IMR-90 (cell line): ENCODE measurements at regions not wholly inside any gene's neighbourhood (a gene's known extent, or its start where the extent isn't known, plus 50 kb on each side); places are given as distances from the start of the nearest gene placed in this dataset.

ENCODE experiments used
- ATAC-seq: fragments of 200-7000 bp; cut with Tn5 transposase; 2 replicates; pipeline ENCODE4 v1.9.1; 2020; ENCODE audit warnings: low read depth, mild to moderate bottlenecking, moderate library complexity
- BruUV-seq: library from RNA; stranded (reverse); fragments of 400-500 nt; replicated peaks from 2 replicates; lab custom pipeline; 2021; lab: Mats Ljungman, UMichigan
- CTCF ChIA-PET: fragments of 300-600 bp; formaldehyde crosslinking; extraction: SDS; loops from one replicate; lab custom pipeline; 2021; ENCODE audit warnings: antibody characterized with exemption; lab: Yijun Ruan, JAX
- POLR2A ChIA-PET: fragments of 300-600 bp; sonication (Branson Sonifier 250); formaldehyde crosslinking; loops from one replicate; lab custom pipeline; 2022; ENCODE audit warnings: antibody characterized with exemption; ENCODE audit not compliant: unreplicated experiment; lab: Charles Lee
- DNase-seq: peaks from one replicate; pipeline ENCODE4 v3.0.0; 2013
- H2AFZ ChIP-seq: replicated peaks from 2 replicates; pipeline ENCODE3; 2013; ENCODE audit warnings: low read length, mild to moderate bottlenecking; ENCODE audit not compliant: poor library complexity
- H2AK5ac ChIP-seq: 2 replicates; pipeline ENCODE4 v1.6.1; 2013; ENCODE audit warnings: low read depth, low read length, inconsistent platforms
- H2AK9ac ChIP-seq: replicated peaks from 2 replicates; pipeline ENCODE3; 2013; ENCODE audit warnings: mild to moderate bottlenecking, low read depth, low read length, moderate library complexity; ENCODE audit not compliant: poor library complexity
- H2BK120ac ChIP-seq: 2 replicates; pipeline ENCODE4 v1.6.1; 2013; ENCODE audit warnings: low read depth, low read length, inconsistent platforms
- H2BK15ac ChIP-seq: 3 replicates; pipeline ENCODE4 v1.6.1; 2013; ENCODE audit warnings: low read depth, low read length, inconsistent platforms
- H2BK20ac ChIP-seq: 2 replicates; pipeline ENCODE4 v1.6.1; 2013; ENCODE audit warnings: low read depth, mild to moderate bottlenecking, inconsistent platforms, low read length, moderate library complexity
- H2BK5ac ChIP-seq: 2 replicates; pipeline ENCODE4 v1.6.1; 2013; ENCODE audit warnings: mild to moderate bottlenecking, low read depth, low read length, inconsistent platforms; ENCODE audit not compliant: poor library complexity, severe bottlenecking
- H3K14ac ChIP-seq: replicated peaks from 2 replicates; pipeline ENCODE4 v1.6.1; 2013; ENCODE audit warnings: low read depth, low read length, inconsistent platforms
- H3K18ac ChIP-seq: 2 replicates; pipeline ENCODE4 v1.6.1; 2013; ENCODE audit warnings: low read depth, low read length, control low read depth
- H3K23ac ChIP-seq: 2 replicates; pipeline ENCODE4 v1.6.1; 2013; ENCODE audit warnings: low read depth, low read length, inconsistent platforms
- H3K27ac ChIP-seq: 2 replicates; pipeline ENCODE4 v1.5.1; 2013; ENCODE audit warnings: mild to moderate bottlenecking, control low read depth, low read length; ENCODE audit not compliant: insufficient read depth
- H3K27me3 ChIP-seq: 2 replicates; pipeline ENCODE4 v1.6.1; 2013; ENCODE audit warnings: low read length; ENCODE audit not compliant: control insufficient read depth, insufficient read depth
- H3K36me3 ChIP-seq: 2 replicates; pipeline ENCODE4 v1.6.1; 2013; ENCODE audit warnings: low read length, mixed read lengths; ENCODE audit not compliant: control insufficient read depth, insufficient read depth
- H3K4ac ChIP-seq: 2 replicates; pipeline ENCODE4 v1.6.1; 2013; ENCODE audit warnings: low read depth, low read length, inconsistent platforms
- H3K4me1 ChIP-seq: 2 replicates; pipeline ENCODE4 v1.6.1; 2013; ENCODE audit warnings: low read length, mixed read lengths; ENCODE audit not compliant: control insufficient read depth, insufficient read depth
- H3K4me2 ChIP-seq: 2 replicates; pipeline ENCODE4 v1.6.1; 2013; ENCODE audit warnings: low read depth, mild to moderate bottlenecking, control low read depth, low read length, moderate library complexity
- H3K4me3 ChIP-seq: 2 replicates; pipeline ENCODE4 v1.5.1; 2013; ENCODE audit warnings: low read depth, mild to moderate bottlenecking, control low read depth, low read length, moderate library complexity; ENCODE audit not compliant: insufficient read depth
- H3K56ac ChIP-seq: 2 replicates; pipeline ENCODE4 v1.6.1; 2013; ENCODE audit warnings: low read length, inconsistent platforms; ENCODE audit not compliant: insufficient read depth; ENCODE audit errors: extremely low read depth
- H3K79me1 ChIP-seq, 2 experiments: 2 replicates each; pipeline ENCODE4 v1.6.1; 2013; ENCODE audit warnings: low read length in 2 of 2, inconsistent platforms in 1 of 2, low read depth in 1 of 2
- H3K9ac ChIP-seq: 2 replicates; pipeline ENCODE4 v1.6.1; 2013; ENCODE audit warnings: low read depth, low read length, control low read depth
- H3K9me1 ChIP-seq: 2 replicates; pipeline ENCODE4 v1.6.1; 2013; ENCODE audit warnings: low read length, inconsistent platforms; ENCODE audit not compliant: insufficient read depth
- H3K9me3 ChIP-seq: 2 replicates; pipeline ENCODE4 v1.6.1; 2013; ENCODE audit warnings: low read length; ENCODE audit not compliant: control insufficient read depth, insufficient read depth
- H4K20me1 ChIP-seq: 2 replicates; pipeline ENCODE4 v1.6.1; 2013; ENCODE audit warnings: low read length, inconsistent platforms; ENCODE audit not compliant: insufficient read depth
- H4K5ac ChIP-seq: 2 replicates; pipeline ENCODE4 v1.6.1; 2013; ENCODE audit warnings: mild to moderate bottlenecking, low read depth, low read length, control low read depth
- H4K8ac ChIP-seq, 2 experiments: 2 replicates each; pipeline ENCODE4 v1.6.1; 2013; ENCODE audit warnings: low read depth in 2 of 2, low read length in 2 of 2, control low read depth in 1 of 2, inconsistent platforms in 1 of 2
- H4K91ac ChIP-seq: 2 replicates; pipeline ENCODE4 v1.6.1; 2013; ENCODE audit warnings: low read depth, low read length, inconsistent platforms; ENCODE audit not compliant: insufficient read depth
- BHLHE40 ChIP-seq: fragments of 150-350 bp; IDR thresholded peaks from 2 replicates; pipeline ENCODE4 v1.6.1; 2016; ENCODE audit warnings: mild to moderate bottlenecking, low read depth, low read length
- CEBPB ChIP-seq: IDR thresholded peaks from 2 replicates; pipeline ENCODE4 v1.6.1; 2012; ENCODE audit warnings: low read depth, low read length, improper control_type of control experiment
- CHD1 ChIP-seq: IDR thresholded peaks from 2 replicates; pipeline ENCODE4 v1.6.1; 2012; ENCODE audit warnings: low read depth, low read length, improper control_type of control experiment
- CTCF ChIP-seq: conservative IDR thresholded peaks from 2 replicates; pipeline ENCODE4 v1.5.1; 2012; ENCODE audit warnings: mild to moderate bottlenecking, low read depth, low read length, improper control_type of control experiment
- ELK1 ChIP-seq: fragments of 150-350 bp; IDR thresholded peaks from 2 replicates; pipeline ENCODE4 v1.6.1; 2016; ENCODE audit warnings: low read depth, mild to moderate bottlenecking, low read length, moderate library complexity, borderline replicate concordance
- FOS ChIP-seq: fragments of 150-350 bp; IDR thresholded peaks from 2 replicates; pipeline ENCODE4 v1.6.1; 2016; ENCODE audit warnings: low read depth, low read length
- MAZ ChIP-seq: IDR thresholded peaks from 2 replicates; pipeline ENCODE4 v1.6.1; 2012; ENCODE audit warnings: low read depth, mild to moderate bottlenecking, low read length, improper control_type of control experiment, moderate library complexity, borderline replicate concordance
- MXI1 ChIP-seq: IDR thresholded peaks from 2 replicates; pipeline ENCODE4 v1.6.1; 2012; ENCODE audit warnings: low read depth, mild to moderate bottlenecking, low read length, moderate library complexity, borderline replicate concordance
- WGBS, 2 experiments: methylation state at CpG; one replicate each; pipeline versions ENCODE4 v1.1.5 to v1.1.7; 2013; ENCODE audit warnings: missing lambda C conversion rate in 2 of 2; ENCODE audit not compliant: insufficient read length in 1 of 2; ENCODE audit errors: extremely low coverage in 2 of 2; 5-methylcytosine and 5-hydroxymethylcytosine counted together
- dilution Hi-C: fragments of 300-500 bp; cut with HindIII; formaldehyde crosslinking; loops from one replicate; pipeline ENCODE4 v1.14.3; 2018; ENCODE audit warnings: low sequenced_read_pairs; ENCODE audit not compliant: unreplicated experiment
- in situ Hi-C: fragments of 300-500 bp; cut with MboI; formaldehyde crosslinking; loops from 3 replicates; pipeline ENCODE4 v1.14.3; 2019; ENCODE audit warnings: low sequenced_read_pairs, inconsistent platforms, mixed read lengths
- intact Hi-C: fragments of 100-400 bp; cut with micrococcal nuclease; formaldehyde crosslinking; loops from 2 replicates; pipeline ENCODE4 v1.10.0; 2022

GRCh38 chrX:1932231-1932630 is 317.4 kb downstream of the ASMT start:
- H3K4me2 ChIP-seq: no peak overlapping the region
- ChIA-PET CTCF (no interaction called here), POLR2A (no interaction called here)
- BruUV-seq: no TSS peak
- no peak for TF ChIP-seq CTCF
- TF ChIP-seq CEBPB: no peak
- TF ChIP-seq MAZ: no peak
- TF ChIP-seq CHD1: no peak
- no peak for TF ChIP-seq ELK1
- no peak for TF ChIP-seq FOS
- TF ChIP-seq MXI1: no peak
- no peak for TF ChIP-seq BHLHE40
- DNase-seq (no peak), ATAC-seq (no peak)
- no peak overlapping the region for H3K27ac ChIP-seq
- no peak overlapping the region for H3K14ac ChIP-seq
- 0 out of 2 replicates have a peak, but pooled peaks cover 2% of the 10 kb centered on the region for H3K9me3 ChIP-seq
- H4K20me1 ChIP-seq: no peaks in the 10 kb centered on the region
- no peak overlapping the region for H2AFZ ChIP-seq
- H2BK120ac ChIP-seq: no peak overlapping the region
- H4K91ac ChIP-seq: no peak overlapping the region
- no peak overlapping the region for H3K18ac ChIP-seq
- H3K9ac ChIP-seq: no peak overlapping the region
- H3K4me1 ChIP-seq: no peaks in the 10 kb centered on the region
- dilution Hi-C loops (no loop called here), in situ Hi-C loops (no loop called here), intact Hi-C loops (no loop called here)
- no peak overlapping the region for H4K5ac ChIP-seq
- no peak overlapping the region for H2AK5ac ChIP-seq
- no peak overlapping the region for H3K56ac ChIP-seq
- H3K23ac ChIP-seq: no peak overlapping the region
- H3K4ac ChIP-seq: no peak overlapping the region
- WGBS, 2 experiments: no CpG with 5 or more reads among the region's 6 CpGs
- no peaks in the 10 kb centered on the region for H3K36me3 ChIP-seq
- H3K79me1 ChIP-seq: no peaks in the 10 kb centered on the region
- H4K8ac ChIP-seq: no peak overlapping the region
- H2BK5ac ChIP-seq: no peak overlapping the region
- no peak overlapping the region for H2BK15ac ChIP-seq
- H2BK20ac ChIP-seq: no peak overlapping the region
- no peak overlapping the region for H3K4me3 ChIP-seq
- H2AK9ac ChIP-seq: no peak overlapping the region
- no peaks in the 10 kb centered on the region for H3K27me3 ChIP-seq
- H3K9me1 ChIP-seq: no peaks in the 10 kb centered on the region
